ENCODE measurements at regions not wholly inside any gene's neighbourhood (a gene's known extent, or its start where the extent isn't known, plus 50 kb on each side); places are given as distances from the start of the nearest gene placed in this dataset.

DNA sequence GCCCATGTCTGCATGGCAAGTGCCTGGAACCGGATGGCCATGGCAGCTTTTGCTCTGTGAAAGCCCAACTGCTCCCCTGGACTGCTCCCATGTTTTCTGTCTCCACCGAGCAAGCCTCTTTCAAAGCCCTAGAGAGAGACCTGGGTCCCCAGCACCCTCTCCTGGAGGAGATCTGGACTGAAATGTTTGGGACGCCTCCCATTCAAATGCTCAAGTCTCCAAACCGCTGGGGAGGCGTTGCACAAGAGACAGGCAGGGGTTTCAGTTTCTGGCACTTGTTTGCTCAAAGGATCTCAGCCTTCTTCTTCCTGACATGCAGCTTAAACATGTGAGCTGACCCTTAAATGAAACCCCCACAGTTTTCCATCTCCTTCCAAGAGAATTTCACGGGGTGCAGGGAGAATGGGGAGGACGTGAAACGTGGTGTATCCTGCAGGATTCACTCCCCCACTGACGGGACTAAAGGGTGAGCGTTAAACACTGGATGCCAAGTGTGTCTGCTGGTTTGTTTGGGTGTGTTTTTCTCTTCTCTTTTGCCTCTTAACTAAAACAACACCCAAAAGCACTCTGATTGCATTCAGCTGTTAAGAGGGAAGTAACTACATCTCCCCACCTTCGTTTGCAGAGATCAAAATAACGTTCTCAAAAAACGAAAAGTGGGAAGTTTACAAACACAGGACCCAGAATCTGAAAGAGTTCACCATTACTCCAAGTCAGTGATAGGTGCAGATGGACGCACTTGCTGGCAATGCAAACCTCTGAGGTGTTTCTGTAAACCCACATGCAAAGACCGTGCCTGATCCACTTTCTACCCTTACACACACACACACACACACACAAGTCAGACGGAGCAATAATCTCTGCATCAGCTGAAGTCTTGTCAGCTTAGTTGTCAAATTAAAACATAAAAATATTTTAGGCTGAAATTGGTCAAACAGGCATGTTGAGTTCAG, 256.9 kb downstream of the C16orf95 start:
- no peak for DNase-seq

DNA sequence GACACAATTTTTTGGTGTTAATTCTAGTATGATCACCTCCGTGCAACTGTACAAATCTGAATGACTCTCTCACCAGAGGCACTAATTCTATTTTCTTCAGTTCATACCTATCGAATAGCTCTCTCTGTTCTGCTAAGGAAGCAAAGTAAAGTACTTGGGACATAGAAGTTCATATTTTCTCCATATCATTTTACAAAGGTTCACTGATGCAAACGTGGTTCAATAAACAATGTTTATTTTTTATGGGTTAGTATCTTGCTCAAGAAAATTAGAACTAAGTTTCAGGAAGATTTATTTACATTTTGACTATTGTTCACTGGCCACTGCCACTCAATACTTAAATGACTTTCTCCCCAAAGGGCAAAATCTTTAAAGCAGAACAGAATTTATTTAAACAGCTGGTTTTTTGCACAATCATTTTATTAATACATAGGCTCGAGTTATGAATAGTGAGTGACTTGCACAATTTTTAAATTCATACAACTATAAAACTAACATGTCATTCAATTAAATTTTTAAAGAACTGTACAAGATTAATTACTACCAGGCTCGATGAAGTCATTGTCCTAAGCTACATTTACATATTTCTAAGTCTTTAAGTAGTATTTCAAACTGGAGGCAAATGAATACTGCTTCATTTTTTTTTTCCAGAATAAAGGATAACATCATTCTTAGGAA, 255.8 kb downstream of the C16orf95 start:
- no peak for DNase-seq

DNA sequence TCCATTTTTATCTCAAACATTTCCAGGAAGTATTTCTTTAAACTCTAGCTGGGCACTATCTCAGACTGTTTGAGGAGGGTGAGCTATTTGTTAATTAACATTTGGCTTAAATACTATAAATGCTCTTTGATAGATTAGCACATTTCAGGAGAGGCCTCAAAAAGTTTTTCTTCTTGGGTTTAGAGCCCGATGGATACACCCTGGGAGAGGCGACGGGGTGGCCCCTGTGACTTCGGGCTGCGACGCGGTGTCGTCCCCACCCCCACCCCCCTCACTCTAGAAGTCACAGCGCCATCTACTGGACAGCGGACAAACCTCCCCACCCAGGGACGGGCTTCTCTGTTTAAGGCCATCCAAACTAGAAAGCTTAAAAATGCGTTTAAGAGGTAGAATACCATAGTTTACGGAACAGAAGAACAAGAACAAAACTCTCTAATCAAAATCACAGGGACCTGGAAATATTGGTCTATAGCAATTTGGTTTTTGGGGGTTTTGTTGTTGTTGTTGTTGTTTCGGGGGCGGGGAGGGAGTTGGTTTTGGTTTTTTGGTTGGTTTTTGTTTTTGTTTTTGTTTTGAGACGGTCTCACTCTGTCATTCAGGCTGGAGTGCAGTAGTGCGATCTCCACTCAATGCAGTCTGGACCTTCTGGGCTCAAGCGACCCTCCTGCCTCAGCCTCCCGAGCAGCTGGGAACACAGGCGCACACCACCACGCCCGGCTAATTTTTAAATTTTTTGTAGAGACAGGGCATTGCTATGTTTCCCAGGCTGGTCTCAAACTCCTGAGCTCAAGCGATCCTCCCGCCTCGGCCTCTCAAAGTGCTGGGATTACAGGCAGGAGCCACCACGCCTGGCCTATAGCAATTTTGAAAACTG, 254.4 kb downstream of the C16orf95 start:
- peak; percentile 71 for DNase-seq

DNA sequence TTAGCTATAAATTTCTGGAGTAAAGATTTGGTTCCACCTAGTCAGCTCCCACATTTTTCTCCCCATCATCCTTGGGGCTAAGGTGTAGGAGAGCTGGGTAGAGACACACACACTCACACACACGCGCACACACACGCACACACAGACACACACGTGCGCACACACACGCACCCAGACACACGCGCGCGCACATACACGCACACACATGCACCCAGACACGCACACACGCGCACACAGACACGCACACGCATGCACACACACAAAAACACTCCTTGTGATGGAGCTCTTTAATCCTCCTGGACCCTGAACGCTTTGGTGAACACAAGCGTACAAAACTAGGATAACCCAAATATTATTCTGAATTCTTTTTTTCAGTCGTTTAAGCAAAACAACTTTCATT, 253.6 kb downstream of the C16orf95 start:
- no peak for DNase-seq

DNA sequence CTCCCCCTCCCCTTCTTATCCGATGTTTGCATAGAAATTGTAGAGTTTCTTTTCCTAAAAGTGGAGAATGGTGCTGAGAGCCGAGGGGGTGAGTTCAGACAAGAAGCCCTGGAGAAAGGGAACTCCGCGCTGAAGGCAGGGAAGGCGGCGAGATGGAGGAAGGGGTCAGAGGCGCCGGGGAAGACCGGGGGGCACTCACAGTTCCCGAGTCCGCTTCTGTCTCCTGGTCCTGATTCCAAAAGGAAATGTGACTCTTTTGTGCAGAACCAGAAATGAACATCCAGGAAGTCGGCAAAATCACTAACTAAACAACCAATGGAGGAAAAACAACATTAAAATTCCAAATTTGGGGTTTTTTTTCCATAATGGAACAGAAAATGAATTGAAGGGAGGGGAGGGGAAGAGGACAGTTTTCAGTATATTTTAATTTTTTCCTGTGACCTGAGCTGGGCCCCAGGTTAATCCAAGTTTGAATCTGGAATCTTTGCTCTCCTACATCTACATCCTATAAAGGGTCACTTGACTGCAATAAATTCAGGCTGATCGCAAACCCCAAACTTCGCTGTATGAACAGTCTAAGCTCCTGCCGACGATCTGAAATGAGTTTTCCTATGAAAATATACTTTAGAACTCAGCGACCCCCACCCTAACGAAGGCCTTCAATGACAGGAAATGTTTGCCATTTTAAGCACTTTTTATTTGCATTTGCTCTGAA, 252.3 kb downstream of the C16orf95 start:
- no peak for DNase-seq

GRCh38 chr16:87065446-87066132, 251.6 kb downstream of the C16orf95 start:
- DNase-seq, result no peak

DNA sequence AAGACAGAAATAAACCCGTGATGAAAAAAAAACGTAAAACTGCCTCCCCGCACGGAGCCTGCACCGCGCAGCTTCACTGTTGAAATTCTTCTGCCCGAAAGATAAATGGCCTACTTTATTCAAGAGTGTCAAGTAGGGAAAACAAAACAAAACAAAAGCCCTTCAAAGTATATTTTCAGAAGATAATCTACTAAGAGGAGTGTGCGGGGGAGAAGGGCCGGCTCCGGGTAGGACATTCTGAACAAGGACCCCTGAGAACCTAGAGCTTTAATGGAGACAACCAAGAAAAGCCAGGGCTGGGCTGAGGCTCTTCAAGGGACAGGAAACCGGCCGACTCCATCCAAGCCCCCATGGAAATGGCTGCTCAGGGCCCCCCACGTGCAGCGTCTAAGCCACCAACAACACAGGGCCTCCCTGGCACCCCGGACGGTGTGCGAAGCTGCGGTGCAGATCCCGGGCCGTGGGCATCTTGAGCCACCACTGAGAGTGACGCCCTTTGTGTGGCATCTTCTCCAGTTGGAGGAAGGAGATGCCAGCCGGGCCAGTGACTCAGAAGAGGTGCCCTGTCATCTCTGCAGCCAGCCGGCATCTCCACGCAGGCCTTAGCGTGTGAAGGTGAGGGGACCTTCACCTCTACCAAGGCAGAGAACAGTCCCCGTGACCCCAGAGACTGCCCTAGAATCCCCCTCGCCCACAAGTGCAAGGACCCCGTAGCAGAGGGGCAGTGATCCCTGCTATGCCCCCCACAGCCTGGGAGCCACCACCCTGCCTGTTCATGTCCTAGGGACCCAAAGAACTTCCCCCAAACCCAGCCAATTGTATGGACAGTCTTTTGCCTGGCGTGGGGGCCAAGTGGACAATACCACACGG, 250.8 kb downstream of the C16orf95 start:
- DNase-seq, result no peak

DNA sequence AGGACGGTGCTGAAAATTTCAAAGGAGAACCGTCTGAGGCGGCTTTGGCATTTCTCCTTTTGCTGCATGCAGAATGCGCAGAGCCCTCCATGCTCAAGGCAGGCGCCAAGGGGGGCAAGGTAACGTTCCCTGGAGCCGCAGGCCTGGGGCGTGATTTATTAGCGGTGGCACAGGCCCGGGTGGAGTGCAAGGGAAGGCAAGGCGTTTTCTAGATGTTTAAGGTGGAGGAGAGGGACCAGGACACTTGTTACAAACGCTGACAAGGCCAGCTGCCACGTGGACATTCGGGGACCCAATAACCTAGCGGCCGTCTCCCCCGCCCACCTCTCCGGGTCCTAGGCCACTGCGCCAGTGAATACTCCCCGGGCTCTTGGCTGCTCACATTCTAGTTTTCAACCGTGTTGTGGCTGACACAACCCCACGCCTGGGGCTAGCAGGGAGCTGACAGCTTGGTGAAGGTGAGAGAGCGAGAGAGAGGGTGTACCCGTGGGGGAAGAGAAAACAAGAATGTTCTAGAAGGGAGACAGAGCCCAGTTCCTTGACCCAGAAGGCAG, 250.1 kb downstream of the C16orf95 start:
- DNase-seq, result no peak

DNA sequence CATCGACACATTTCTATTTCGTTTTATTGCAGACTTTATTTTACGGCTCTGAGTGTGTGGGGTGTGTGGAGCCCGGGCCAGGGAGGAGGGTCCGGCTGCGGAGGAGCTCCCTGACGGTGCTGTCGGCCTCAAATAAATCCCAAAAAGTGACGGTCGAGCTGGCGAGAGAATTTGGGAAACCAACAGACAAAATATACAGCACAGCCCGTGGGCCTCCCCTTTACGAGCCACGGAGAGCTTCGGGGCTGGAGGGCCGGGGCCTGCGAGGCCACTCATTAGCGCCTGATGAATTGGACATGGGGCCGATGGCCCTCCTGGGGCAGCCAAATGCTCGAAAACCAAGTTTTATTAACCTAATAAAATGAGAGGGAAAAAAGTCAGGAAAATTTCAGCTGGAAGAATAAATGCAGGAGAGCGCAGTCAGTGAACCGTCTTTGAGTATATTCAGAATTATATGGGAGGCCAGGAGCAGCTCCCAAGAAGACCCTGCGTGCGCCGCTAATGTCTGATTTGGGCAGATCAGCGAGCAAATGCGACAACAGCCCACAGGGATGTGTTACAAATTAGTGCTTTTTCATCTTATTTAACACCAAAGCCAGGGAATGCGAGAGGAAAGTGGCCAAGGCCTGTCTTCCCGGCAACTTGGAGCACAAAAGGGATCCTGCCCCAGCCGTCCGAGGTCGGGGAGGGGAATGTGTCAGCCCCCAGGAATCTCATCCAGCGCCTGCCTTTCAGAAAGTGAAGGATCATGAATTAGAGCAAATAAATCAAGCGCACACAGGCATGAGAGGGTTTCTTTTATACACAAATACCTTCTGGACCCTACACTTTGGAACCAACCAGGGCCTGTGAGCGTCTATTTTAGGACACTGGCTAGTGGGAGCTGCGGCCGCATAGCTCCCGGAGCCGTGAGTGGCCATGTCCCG, 249.1 kb downstream of the C16orf95 start:
- no peak for DNase-seq

GRCh38 chr16:87068762-87069150, 248.4 kb downstream of the C16orf95 start:
- DNase-seq, result no peak

DNA sequence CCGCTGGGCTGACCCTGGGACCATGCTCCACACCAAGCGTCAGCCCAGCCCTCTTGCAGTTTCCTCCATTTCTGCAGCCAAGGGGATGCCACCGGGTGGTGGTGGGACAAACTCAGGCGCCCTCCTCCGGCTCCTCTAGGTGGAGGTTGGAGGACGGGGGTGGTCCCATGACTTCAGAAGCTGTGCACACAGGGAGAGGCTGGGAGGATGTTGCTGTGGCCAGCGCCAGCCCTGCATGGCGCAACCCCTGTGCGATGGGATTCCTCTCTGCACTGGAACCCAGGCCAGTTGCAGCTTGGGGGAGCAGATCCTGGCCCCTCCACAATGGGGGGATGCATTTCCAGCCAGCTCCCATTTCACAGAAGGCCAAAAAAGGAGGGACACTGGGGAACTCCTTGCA, 246.5 kb downstream of the C16orf95 start:
- no peak for DNase-seq

DNA sequence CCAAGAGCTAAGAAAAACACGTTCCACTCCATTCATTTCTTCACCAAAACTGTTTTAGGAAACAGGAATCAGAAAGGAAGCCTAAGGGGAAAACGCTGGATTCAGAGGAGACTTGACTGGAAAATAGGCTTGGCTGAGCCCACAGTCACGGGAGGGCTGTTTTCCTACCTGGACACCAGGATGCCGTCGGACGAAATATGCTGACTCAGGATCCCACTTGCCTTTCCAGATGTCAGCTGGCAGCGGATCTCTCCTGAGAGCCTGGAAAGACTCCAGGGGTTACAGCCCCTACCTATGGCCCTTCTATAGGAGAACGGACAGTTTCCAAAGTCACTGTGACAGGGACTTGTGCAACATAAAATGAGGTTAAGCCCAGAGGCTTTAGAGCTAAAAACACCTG, 245.1 kb downstream of the C16orf95 start:
- DNase-seq, result no peak

DNA sequence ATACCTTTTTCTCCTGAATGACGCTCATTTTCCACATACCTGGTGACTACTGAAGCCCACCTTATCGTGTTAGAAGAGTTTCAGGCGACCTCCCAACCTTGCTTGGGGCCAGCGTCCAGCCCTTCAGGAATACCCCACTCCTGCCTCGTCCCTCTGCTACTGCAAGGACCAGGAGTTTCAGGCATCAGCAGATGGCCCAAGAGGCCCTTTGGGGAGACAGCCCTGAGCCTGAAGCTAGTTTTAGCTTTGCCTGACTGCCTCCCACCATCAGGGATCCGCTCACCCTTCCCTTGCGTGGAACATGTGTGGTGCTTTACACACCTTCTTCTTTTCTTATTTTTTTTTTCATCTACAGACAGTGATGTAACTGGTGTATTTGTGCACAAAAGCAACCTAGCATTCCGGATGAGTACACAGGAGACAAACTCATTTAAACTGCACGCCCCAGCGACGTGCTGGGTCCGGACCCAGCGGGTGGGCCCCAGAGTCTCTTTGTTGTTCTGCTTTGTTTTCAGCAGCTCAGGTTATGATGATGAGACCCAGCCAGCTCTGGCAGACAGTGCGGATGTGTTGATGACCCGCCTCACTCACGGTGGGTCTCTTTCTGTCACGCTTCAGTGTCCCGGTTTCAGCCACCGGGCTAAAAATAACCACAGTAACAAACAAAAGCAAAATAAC, 242.4 kb downstream of the C16orf95 start:
- DNase-seq, result no peak

DNA sequence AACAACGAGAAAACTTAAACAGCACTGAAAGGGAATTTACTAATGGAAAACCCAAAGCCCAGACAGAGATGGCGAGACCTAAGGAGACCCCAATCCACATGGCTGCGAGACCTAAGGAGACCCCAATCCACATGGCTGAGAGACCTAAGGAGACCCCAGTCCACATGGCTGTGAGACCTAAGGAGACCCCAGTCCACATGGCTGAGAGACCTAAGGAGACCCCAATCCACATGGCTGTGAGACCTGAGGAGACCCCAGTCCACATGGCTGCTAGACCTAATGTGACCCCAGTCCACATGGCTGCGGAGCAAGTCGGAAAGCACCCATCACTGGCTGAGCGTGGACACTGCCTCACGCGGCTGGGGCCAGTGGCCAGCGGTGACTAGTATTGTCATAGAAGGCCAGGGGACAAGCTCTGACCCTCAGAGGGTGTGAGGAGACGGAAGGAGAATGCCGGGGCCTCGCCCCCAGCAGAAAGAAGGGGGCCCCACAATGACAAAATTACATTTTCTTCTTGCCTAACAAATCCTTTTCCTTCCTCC, 241.8 kb downstream of the C16orf95 start:
- DNase-seq, result no peak

- DNase-seq, result no peak
Measured at GRCh38 chr16:87076331-87076949, 240.8 kb downstream of the C16orf95 start.

GRCh38 chr16:87076950-87077749, 240.0 kb downstream of the C16orf95 start:
- no peak for DNase-seq

DNA sequence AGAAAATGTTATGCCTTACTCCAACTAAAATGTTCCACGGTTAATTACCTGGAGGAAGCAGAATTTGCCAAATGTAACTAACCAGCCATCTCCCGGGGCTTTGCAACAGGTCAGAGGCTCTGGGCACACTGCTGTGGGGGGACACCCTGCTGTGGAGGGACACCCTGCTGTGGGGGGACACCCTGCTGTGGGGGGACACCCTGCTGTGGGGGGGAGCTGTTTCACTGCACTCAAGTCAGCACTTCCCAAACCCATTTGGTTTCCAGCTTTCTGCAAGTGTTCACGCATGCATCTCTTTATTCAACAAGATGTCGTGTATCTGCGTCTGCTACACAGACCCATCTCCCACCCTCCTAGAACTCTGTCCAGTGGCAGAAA, 239.5 kb downstream of the C16orf95 start:
- DNase-seq, result no peak
